Esophagus squamous epithelium (tissue), 5 donors: ENCODE measurements at regions not wholly inside any gene's neighbourhood (a gene's known extent, or its start where the extent isn't known, plus 50 kb on each side); places are given as distances from the start of the nearest gene placed in this dataset.
"Not testable (repeated sequence)": the region's sequence is repeated elsewhere in the genome, so short reads cannot be mapped to it uniquely, and the experiment has no call there.

ENCODE experiments used
- DNase-seq: peaks from one replicate; lab custom pipeline; 2025; lab: John Stamatoyannopoulos, UW
- H3K27ac ChIP-seq, 4 donors: fragments of 200-600 bp; sonication (generic); one replicate each; pipeline ENCODE4 v1.5.1; 2016 to 2019; ENCODE audit warnings: mild to moderate bottlenecking in 1 of 4
- H3K27me3 ChIP-seq, 4 donors: fragments of 200-600 bp; sonication (generic); 1 replicate in 3 of 4; 2 replicates in 1 of 4; pipeline versions ENCODE4 v1.5.1 to v1.6.0; 2017 to 2021; ENCODE audit warnings: antibody characterized with exemption in 1 of 4
- H3K36me3 ChIP-seq, 3 donors: fragments of 200-600 bp; sonication (generic); one replicate each; pipeline ENCODE4 v1.5.1; 2016 to 2019
- H3K4me1 ChIP-seq, 3 donors: fragments of 200-600 bp; sonication (generic); one replicate each; pipeline ENCODE4 v1.5.1; 2017 to 2019
- H3K4me3 ChIP-seq, 4 donors: fragments of 200-600 bp; sonication (generic); 1 replicate in 3 of 4; 2 replicates in 1 of 4; pipeline ENCODE4 v1.5.1; 2016 to 2019; ENCODE audit warnings: mild to moderate bottlenecking in 2 of 4, moderate library complexity in 1 of 4
- H3K9me3 ChIP-seq, 3 donors: fragments of 200-600 bp; sonication (generic); one replicate each; pipeline ENCODE4 v1.5.1; 2016 to 2019
- POLR2A ChIP-seq, 4 donors: fragments of 450-650 bp; IDR thresholded peaks; one replicate each; pipeline ENCODE4 v1.6.1; 2017; ENCODE audit warnings: antibody characterized with exemption in 4 of 4, mild to moderate bottlenecking in 4 of 4, moderate library complexity in 3 of 4
- WGBS, 2 donors: methylation state at CpG; one replicate each; pipeline ENCODE4 v1.1.5; 2018; 5-methylcytosine and 5-hydroxymethylcytosine counted together
- intact Hi-C: fragments of 100-400 bp; cut with DNase I; formaldehyde crosslinking; loops from one replicate; pipeline ENCODE4 v1.15.0; 2022
- TF ChIP-seq, protein P1 (sequence below), 6 experiments: fragments of 450-650 bp in 4 of 6; fragments of 200-600 bp in 2 of 6; sonication (generic) in 2 of 6; IDR thresholded peaks; one replicate each; pipeline ENCODE4 v1.5.1; 2016 to 2019; ENCODE audit warnings: antibody characterized with exemption in 6 of 6, mild to moderate bottlenecking in 4 of 6, moderate library complexity in 4 of 6
- donor health status: DM: yes; HTN: yes; CAD: no.

DNA sequence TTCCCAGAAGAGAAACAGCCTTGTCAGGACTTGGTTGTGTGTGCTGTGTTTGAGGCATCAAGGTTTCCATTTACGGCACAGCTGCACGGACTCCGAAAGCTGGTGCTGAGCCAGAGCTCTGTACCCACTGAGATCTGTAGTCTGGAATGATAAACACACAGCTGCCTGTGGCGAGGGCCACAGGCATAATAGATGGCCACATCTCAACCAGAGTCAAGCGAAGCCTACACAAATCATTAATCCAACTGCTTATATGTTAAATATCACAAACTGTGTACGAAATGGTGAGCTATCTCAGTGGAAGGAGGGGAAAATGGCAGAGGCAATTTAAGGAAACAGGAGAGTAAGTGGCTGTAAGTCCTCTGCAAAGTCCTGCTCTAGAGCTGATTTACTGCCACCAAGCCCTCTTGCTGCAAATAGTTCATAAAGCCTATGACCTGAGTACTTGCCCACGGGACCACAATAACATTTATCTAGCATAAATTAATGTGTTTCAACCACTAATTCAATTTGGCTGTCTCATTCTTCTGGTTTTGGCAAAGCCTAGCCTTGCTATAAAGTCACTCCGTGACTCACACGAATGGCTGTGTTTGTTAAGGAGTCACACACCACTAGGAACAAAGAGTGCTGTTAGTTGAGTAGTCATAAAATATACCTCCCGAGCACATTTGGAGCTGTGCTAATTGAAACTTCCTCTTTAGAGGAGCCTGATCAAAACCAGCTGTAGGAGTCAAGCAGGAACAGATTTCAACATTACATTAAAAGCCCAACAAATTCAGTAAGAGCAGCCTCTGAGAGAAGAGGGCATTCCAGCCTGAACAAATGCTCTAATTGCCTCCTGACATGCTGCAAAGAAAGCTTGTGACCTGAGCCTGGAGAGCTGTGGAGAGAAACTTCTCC lies 738.6 kb upstream of the ZNF608 start:
- 10 to 17% methylated on average over 10 of the region's 10 CpGs for WGBS, 2 donors
- intact Hi-C loops, result loop anchor here (10.0 kb wide), 1 partner anchor 740 kb away; the partner anchor contains the start of gene ZNF608
- H3K4me3 ChIP-seq, result peak overlapping the region in 3 of 4 donors; percentile 3 to 38 (median 12)

DNA sequence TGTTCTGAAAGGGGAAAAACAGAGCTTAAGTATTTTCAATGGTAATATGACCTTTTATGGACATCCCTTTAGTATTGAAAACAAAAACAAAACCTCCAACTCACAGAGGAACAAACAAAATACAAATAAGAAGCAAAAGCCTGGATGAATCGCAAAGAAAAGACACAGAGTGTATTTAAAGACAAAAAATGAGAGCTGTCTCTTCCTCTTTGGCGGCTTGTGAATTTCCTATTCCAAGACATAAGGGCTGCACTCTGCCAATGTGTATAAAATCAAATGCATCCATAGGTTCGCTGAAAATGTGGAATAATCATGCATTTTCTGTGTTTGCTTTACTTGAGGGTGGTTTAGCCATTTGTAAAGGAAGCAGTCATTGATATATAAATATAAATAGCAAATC lies 739.3 kb upstream of the ZNF608 start:
- H3K9me3 ChIP-seq, result no peaks in the 10 kb centered on the region
- H3K36me3 ChIP-seq, result no peaks in the 10 kb centered on the region
- H3K27me3 ChIP-seq, result no peaks in the 10 kb centered on the region
- intact Hi-C loops, result loop anchor here (10.0 kb wide), 1 partner anchor 741 kb away; the partner anchor contains the start of gene ZNF608
- peak overlapping the region; percentile 84 to 91 (median 90) for H3K27ac ChIP-seq
- 42 to 52% methylated on average over 3 of the region's 3 CpGs for WGBS, 2 donors
- no peak for DNase-seq
- H3K4me3 ChIP-seq, result no peak overlapping the region
- TF ChIP-seq POLR2A (IDR thresholded peaks at IDR 0.05), result no peak
- TF ChIP-seq, protein P1, sequence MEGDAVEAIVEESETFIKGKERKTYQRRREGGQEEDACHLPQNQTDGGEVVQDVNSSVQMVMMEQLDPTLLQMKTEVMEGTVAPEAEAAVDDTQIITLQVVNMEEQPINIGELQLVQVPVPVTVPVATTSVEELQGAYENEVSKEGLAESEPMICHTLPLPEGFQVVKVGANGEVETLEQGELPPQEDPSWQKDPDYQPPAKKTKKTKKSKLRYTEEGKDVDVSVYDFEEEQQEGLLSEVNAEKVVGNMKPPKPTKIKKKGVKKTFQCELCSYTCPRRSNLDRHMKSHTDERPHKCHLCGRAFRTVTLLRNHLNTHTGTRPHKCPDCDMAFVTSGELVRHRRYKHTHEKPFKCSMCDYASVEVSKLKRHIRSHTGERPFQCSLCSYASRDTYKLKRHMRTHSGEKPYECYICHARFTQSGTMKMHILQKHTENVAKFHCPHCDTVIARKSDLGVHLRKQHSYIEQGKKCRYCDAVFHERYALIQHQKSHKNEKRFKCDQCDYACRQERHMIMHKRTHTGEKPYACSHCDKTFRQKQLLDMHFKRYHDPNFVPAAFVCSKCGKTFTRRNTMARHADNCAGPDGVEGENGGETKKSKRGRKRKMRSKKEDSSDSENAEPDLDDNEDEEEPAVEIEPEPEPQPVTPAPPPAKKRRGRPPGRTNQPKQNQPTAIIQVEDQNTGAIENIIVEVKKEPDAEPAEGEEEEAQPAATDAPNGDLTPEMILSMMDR (IDR thresholded peaks at IDR 0.05), result no peak
- H3K4me1 ChIP-seq, result peaks cover 19 to 64% (median 31%) of the 10 kb centered on the region in 3 donors

More for the DNA sequence above, 738.6 kb upstream of the ZNF608 start:
- peak overlapping the region; percentile 84 to 91 (median 90) for H3K27ac ChIP-seq
- H3K4me1 ChIP-seq, result peaks cover 19 to 68% (median 31%) of the 10 kb centered on the region in 3 donors
- H3K27me3 ChIP-seq, result no peaks in the 10 kb centered on the region
- DNase-seq, result no peak
- TF ChIP-seq, protein P1 (IDR thresholded peaks at IDR 0.05), result peak in 1 of 6 experiments; percentile 5
- no peak for TF ChIP-seq POLR2A (IDR thresholded peaks at IDR 0.05)
- no peaks in the 10 kb centered on the region for H3K9me3 ChIP-seq
- no peaks in the 10 kb centered on the region for H3K36me3 ChIP-seq

DNA sequence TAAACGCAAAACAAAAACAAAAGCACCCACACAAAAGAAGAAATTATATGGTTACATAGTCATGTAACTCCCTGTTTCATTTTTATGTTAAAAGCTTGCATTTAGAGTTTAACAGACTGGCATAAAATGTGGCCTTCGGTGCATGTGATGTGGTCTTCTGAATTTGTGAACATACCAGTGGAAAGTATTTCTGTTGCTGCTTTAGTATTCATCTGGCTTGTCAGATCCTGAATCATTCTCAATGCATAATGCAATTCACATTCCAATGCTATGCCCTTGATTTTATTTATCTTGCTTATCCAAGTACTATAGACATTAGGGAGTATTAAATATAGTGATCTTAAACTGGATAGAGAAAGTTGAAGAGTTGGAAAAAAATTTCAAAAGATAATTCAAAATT lies 740.2 kb upstream of the ZNF608 start:
- peak overlapping the region in 1 of 4 donors; percentile 90 for H3K27ac ChIP-seq
- TF ChIP-seq POLR2A (IDR thresholded peaks at IDR 0.05), result no peak
- TF ChIP-seq, protein P1 (IDR thresholded peaks at IDR 0.05), result no peak
- intact Hi-C loops, result loop anchor here (10.0 kb wide), 1 partner anchor 742 kb away; the partner anchor contains the start of gene ZNF608

DNA sequence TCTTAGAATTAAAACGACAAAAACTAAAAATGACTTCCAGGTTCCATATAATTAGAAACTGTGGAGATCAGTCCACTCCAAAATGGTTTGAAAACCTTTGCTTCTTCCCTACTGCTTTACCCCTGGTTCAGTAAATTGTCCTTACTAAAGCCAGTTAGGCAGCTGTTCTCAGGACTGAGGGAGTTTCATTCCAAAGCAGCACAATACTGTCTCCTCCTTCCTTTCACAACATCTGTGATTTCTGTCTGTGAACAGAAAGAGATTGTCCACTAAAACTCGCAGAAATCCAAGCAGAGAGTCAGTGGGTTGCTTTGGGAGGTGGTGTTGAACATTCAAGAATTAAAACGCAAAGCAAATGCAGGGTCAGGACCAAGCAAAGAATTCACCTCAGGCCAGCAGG lies 740.8 kb upstream of the ZNF608 start:
- intact Hi-C loops, result loop anchor here (10.0 kb wide), 1 partner anchor 742 kb away; the partner anchor contains the start of gene ZNF608
- Histone ChIP-seq H3K4me3 (no peak overlapping the region), H3K4me1 (peaks cover 15 to 53% (median 31%) of the 10 kb centered on the region in 3 donors), H3K27me3 (no peaks in the 10 kb centered on the region), H3K27ac (no peak overlapping the region), H3K9me3 (no peaks in the 10 kb centered on the region), H3K36me3 (no peaks in the 10 kb centered on the region)
- DNase-seq, result no peak
- no peak for TF ChIP-seq POLR2A (IDR thresholded peaks at IDR 0.05)
- TF ChIP-seq, protein P1 (IDR thresholded peaks at IDR 0.05), result no peak
- 81 to 82% methylated on average over 3 of the region's 3 CpGs for WGBS, 2 donors

More for the DNA sequence above, 740.2 kb upstream of the ZNF608 start:
- H3K4me1 ChIP-seq, result peaks cover 19 to 55% (median 31%) of the 10 kb centered on the region in 3 donors
- H3K36me3 ChIP-seq, result no peaks in the 10 kb centered on the region
- no peak overlapping the region for H3K4me3 ChIP-seq
- WGBS, 2 donors, result 47 to 58% methylated on average over 2 of the region's 2 CpGs
- H3K27me3 ChIP-seq, result no peaks in the 10 kb centered on the region
- H3K9me3 ChIP-seq, result no peaks in the 10 kb centered on the region
- no peak for DNase-seq

DNA sequence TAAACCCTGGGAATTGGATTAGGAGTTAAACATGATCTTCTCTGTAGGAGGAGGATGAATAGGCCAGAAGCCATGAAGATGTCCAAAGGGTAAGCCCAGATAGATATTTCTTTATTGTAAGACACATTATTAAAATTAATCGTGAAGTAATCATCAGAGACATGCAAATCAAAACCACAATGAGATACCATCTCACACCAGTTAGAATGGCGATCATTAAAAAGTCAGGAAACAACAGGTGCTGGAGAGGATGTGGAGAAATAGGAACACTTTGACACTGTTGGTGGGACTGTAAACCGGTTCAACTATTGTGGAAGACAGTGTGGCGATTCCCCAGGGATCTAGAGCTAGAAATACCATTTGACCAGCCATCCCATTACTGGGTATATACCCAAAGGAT lies 741.2 kb upstream of the ZNF608 start:
- not testable (repeated sequence) for H3K36me3 ChIP-seq

More for the DNA sequence above, 741.2 kb upstream of the ZNF608 start:
- H3K27ac ChIP-seq, H3K4me3 ChIP-seq, DNase-seq, H3K9me3 ChIP-seq, H3K27me3 ChIP-seq: not testable (repeated sequence)
- intact Hi-C loops, result loop anchor here (10.0 kb wide), 1 partner anchor 743 kb away; the partner anchor contains the start of gene ZNF608
- H3K4me1 ChIP-seq, result peaks cover 14 to 51% (median 31%) of the 10 kb centered on the region in 3 donors
- WGBS, 2 donors, result 83 to 91% methylated on average over 4 of the region's 4 CpGs
